ENCODE measurements at regions not wholly inside any gene's neighbourhood (a gene's known extent, or its start where the extent isn't known, plus 50 kb on each side); places are given as distances from the start of the nearest gene placed in this dataset.

- no peak for TF ChIP-seq ZNF777 (tag by site-specific recombination; IDR thresholded peaks at IDR 0.05; ENCODE audit: borderline replicate concordance)
- no peak for TF ChIP-seq ZNF830 (tag by site-specific recombination; IDR thresholded peaks at IDR 0.05; ENCODE audit: low read depth)
Measured at GRCh38 chr3:88398581-88398980, 248.8 kb downstream of the C3orf38 start.

All from HEK293 (cell line).